Left ventricle myocardium inferior (tissue), 1 donor: ENCODE measurements at regions not wholly inside any gene's neighbourhood (a gene's known extent, or its start where the extent isn't known, plus 50 kb on each side); places are given as distances from the start of the nearest gene placed in this dataset.

ENCODE experiments used
- DNase-seq: peaks from one replicate; pipeline ENCODE4 v3.0.0-alpha.2; 2020
- H3K27ac ChIP-seq: fragments of 200-600 bp; replicated peaks from 2 replicates; pipeline ENCODE4 v1.8.0; 2021
- H3K27me3 ChIP-seq: fragments of 200-600 bp; 2 replicates; pipeline ENCODE4 v1.8.0; 2021; ENCODE audit warnings: low read depth
- H3K36me3 ChIP-seq: fragments of 200-600 bp; 2 replicates; pipeline ENCODE4 v1.8.0; 2021
- H3K4me1 ChIP-seq: fragments of 200-600 bp; 2 replicates; pipeline ENCODE4 v1.8.0; 2021
- H3K4me3 ChIP-seq: fragments of 200-600 bp; 2 replicates; pipeline ENCODE4 v1.8.0; 2021; ENCODE audit warnings: mild to moderate bottlenecking, moderate library complexity
- H3K9me3 ChIP-seq: fragments of 200-600 bp; replicated peaks from 2 replicates; pipeline ENCODE4 v1.8.0; 2021
- intact Hi-C: fragments of 100-400 bp; cut with micrococcal nuclease; formaldehyde crosslinking; loops from one replicate; pipeline ENCODE4 v1.11.0; 2022
- TF ChIP-seq, protein P1 (sequence below): fragments of 200-600 bp; IDR thresholded peaks from 2 replicates; pipeline ENCODE4 v1.8.0; 2021; ENCODE audit warnings: antibody characterized with exemption, mild to moderate bottlenecking, borderline replicate concordance
- donor health status: DM: no; HTN: yes; CAD: no; lungs with severe emphysema.

DNA sequence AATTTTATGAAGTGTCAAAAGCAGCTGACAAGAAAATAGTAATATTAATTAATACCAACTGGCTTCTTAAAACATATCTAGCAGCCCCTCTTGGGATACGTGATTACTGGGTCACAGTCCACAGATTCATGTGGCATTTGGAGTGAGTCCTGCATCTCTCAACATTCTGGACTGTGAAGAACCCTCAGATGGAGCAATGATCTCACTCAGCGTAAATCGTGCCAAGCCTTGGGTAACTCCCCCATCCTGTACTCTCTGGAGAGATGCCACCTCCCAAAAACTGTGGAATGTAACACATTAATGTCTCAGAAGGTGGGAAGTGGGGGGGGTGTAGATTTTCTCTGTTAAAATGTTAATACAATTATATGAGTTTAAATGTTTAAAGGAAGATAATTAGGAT, 118.2 kb upstream of the IQCM start:
- Histone ChIP-seq H3K9me3 (peaks cover 3% of the 10 kb centered on the region), H3K36me3 (no peaks in the 10 kb centered on the region), H3K4me1 (peaks cover 4% of the 10 kb centered on the region), H3K4me3 (no peak overlapping the region), H3K27me3 (no peaks in the 10 kb centered on the region), H3K27ac (no peak overlapping the region)
- DNase-seq: no peak
- TF ChIP-seq, protein P1, sequence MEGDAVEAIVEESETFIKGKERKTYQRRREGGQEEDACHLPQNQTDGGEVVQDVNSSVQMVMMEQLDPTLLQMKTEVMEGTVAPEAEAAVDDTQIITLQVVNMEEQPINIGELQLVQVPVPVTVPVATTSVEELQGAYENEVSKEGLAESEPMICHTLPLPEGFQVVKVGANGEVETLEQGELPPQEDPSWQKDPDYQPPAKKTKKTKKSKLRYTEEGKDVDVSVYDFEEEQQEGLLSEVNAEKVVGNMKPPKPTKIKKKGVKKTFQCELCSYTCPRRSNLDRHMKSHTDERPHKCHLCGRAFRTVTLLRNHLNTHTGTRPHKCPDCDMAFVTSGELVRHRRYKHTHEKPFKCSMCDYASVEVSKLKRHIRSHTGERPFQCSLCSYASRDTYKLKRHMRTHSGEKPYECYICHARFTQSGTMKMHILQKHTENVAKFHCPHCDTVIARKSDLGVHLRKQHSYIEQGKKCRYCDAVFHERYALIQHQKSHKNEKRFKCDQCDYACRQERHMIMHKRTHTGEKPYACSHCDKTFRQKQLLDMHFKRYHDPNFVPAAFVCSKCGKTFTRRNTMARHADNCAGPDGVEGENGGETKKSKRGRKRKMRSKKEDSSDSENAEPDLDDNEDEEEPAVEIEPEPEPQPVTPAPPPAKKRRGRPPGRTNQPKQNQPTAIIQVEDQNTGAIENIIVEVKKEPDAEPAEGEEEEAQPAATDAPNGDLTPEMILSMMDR: no peak
- intact Hi-C loops: no loop called here

- Histone ChIP-seq H3K27ac (no peak overlapping the region), H3K27me3 (no peaks in the 10 kb centered on the region), H3K36me3 (no peaks in the 10 kb centered on the region), H3K4me1 (no peaks in the 10 kb centered on the region), H3K4me3 (no peak overlapping the region), H3K9me3 (no peaks in the 10 kb centered on the region)
- intact Hi-C loops: no loop called here
- no peak for DNase-seq
- TF ChIP-seq, protein P1: no peak
These were observed 128.9 kb upstream of the DCLK2 start for GRCh38 chr4:149949381-149949780.

- H3K36me3 ChIP-seq: no peaks in the 10 kb centered on the region
- H3K4me1 ChIP-seq: no peaks in the 10 kb centered on the region
- no peak overlapping the region for H3K27ac ChIP-seq
- H3K4me3 ChIP-seq: no peak overlapping the region
- H3K27me3 ChIP-seq: no peaks in the 10 kb centered on the region
- H3K9me3 ChIP-seq: no peaks in the 10 kb centered on the region
- DNase-seq: no peak
- intact Hi-C loops: no loop called here
- TF ChIP-seq, protein P1: no peak
These were observed 126.9 kb upstream of the DCLK2 start for GRCh38 chr4:149951152-149951900.

DNA sequence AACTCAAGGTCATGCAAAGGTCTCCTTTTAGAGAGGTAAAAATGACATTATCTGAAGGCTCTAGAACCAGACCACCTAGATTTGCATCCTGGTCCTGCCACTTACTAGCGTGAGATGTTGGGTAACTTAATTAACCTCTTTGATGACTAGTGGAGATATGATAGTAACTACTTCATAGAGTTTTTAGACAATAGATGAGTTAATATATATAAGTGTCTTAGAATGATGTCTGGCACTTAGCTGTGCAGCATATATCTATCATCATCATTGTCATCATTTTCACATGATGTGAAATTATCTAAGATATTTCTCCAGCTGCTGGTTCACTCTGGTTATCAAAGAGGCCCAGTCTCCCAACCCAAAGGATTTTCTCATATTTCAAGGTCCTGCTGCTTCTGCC, 126.1 kb upstream of the DCLK2 start:
- DNase-seq: no peak
- no peaks in the 10 kb centered on the region for H3K36me3 ChIP-seq
- no peaks in the 10 kb centered on the region for H3K27me3 ChIP-seq
- no peaks in the 10 kb centered on the region for H3K9me3 ChIP-seq
- intact Hi-C loops: no loop called here
- H3K4me3 ChIP-seq: no peak overlapping the region
- TF ChIP-seq, protein P1: no peak
- no peak overlapping the region for H3K27ac ChIP-seq
- H3K4me1 ChIP-seq: no peaks in the 10 kb centered on the region

DNA sequence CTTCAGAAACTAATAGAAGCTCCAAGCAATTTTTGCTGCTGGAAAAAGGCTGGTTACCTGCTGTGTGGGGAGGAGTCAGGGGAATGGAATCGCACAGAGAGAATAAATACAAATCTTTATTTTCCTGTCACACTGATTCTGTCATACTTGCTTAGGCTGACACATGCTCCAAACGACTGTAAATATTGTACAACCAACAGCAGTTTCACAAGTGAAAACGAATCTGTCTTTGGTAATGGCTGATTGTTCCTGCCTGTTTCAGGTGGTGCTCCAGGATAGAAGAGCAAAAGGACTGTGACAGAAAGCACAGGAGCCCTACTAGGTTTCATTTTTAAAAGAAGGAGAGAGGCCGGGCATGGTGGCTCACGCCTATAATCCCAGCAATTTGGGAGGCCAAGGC, 125.5 kb upstream of the DCLK2 start:
- H3K27ac ChIP-seq: no peak overlapping the region
- H3K36me3 ChIP-seq: no peaks in the 10 kb centered on the region
- no peaks in the 10 kb centered on the region for H3K27me3 ChIP-seq
- no peaks in the 10 kb centered on the region for H3K4me1 ChIP-seq
- no peak overlapping the region for H3K4me3 ChIP-seq
- H3K9me3 ChIP-seq: no peaks in the 10 kb centered on the region
- TF ChIP-seq, protein P1: no peak
- DNase-seq: no peak
- intact Hi-C loops: no loop called here
